ENCODE measurements at regions not wholly inside any gene's neighbourhood (a gene's known extent, or its start where the extent isn't known, plus 50 kb on each side); places are given as distances from the start of the nearest gene placed in this dataset.

DNA sequence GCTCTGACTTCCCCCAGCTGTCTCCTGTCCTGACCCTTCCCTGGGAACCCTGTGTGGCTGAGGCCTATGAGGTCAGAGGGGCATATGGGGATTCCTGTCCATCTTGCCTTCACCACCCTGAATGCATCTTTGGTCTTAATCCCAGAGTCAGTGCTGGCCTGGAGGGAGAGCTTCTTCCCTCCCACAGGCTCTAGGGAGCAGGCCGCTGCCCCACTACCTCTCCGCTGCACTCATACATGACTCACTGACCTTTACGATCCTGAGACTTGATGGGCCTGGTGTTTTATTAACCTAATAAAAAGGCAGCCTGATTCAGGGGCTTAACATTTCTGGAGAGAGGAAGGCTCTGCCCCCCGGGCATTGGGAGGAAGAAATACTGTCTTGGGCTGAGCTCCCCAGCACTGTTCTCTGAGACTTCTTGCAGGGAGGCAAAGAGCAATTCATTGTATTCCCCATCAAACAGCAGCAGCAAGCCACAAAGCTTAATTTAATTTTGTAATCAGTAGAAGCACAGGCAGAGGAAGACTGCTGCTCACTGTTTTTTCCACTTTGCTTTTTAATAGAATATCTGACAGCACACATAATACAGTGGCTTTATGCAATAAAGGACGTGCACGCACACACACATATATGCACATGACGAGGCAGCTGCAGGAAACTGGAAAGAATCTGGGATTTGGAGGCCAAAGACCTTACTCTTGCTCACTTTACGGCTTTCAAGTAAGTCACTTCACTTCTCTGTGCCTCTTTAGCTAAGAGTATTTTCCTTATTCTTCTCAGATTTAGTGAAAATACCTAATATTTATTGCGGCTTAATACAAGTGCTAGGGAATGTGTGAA is 89.2 kb upstream of the GRIK3 start:
- no peak for DNase-seq (ENCODE audit: low read depth in 1 of 2, low spot score in 1 of 2)
- Histone ChIP-seq H3K27ac (replicated peaks) (no peak overlapping the region), H3K27me3 (ENCODE audit: insufficient read depth, poor library complexity, severe bottlenecking) (no peaks in the 10 kb centered on the region), H3K4me3 (replicated peaks; ENCODE audit: insufficient read depth, low read length) (no peak overlapping the region)
- TF ChIP-seq SPI1 (IDR thresholded peaks at IDR 0.05; ENCODE audit: borderline replicate concordance, low read depth) (no peak), POLR2AphosphoS5 (IDR thresholded peaks at IDR 0.05; ENCODE audit: low read depth) (no peak), GABPA (IDR thresholded peaks at IDR 0.05; ENCODE audit: low read depth) (no peak)
- TF ChIP-seq, protein P1, sequence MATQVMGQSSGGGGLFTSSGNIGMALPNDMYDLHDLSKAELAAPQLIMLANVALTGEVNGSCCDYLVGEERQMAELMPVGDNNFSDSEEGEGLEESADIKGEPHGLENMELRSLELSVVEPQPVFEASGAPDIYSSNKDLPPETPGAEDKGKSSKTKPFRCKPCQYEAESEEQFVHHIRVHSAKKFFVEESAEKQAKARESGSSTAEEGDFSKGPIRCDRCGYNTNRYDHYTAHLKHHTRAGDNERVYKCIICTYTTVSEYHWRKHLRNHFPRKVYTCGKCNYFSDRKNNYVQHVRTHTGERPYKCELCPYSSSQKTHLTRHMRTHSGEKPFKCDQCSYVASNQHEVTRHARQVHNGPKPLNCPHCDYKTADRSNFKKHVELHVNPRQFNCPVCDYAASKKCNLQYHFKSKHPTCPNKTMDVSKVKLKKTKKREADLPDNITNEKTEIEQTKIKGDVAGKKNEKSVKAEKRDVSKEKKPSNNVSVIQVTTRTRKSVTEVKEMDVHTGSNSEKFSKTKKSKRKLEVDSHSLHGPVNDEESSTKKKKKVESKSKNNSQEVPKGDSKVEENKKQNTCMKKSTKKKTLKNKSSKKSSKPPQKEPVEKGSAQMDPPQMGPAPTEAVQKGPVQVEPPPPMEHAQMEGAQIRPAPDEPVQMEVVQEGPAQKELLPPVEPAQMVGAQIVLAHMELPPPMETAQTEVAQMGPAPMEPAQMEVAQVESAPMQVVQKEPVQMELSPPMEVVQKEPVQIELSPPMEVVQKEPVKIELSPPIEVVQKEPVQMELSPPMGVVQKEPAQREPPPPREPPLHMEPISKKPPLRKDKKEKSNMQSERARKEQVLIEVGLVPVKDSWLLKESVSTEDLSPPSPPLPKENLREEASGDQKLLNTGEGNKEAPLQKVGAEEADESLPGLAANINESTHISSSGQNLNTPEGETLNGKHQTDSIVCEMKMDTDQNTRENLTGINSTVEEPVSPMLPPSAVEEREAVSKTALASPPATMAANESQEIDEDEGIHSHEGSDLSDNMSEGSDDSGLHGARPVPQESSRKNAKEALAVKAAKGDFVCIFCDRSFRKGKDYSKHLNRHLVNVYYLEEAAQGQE (IDR thresholded peaks at IDR 0.05; ENCODE audit: insufficient replicate concordance, low read depth): no peak
- TF ChIP-seq, protein P2, sequence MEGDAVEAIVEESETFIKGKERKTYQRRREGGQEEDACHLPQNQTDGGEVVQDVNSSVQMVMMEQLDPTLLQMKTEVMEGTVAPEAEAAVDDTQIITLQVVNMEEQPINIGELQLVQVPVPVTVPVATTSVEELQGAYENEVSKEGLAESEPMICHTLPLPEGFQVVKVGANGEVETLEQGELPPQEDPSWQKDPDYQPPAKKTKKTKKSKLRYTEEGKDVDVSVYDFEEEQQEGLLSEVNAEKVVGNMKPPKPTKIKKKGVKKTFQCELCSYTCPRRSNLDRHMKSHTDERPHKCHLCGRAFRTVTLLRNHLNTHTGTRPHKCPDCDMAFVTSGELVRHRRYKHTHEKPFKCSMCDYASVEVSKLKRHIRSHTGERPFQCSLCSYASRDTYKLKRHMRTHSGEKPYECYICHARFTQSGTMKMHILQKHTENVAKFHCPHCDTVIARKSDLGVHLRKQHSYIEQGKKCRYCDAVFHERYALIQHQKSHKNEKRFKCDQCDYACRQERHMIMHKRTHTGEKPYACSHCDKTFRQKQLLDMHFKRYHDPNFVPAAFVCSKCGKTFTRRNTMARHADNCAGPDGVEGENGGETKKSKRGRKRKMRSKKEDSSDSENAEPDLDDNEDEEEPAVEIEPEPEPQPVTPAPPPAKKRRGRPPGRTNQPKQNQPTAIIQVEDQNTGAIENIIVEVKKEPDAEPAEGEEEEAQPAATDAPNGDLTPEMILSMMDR (IDR thresholded peaks at IDR 0.05; ENCODE audit: insufficient read depth, low read length): no peak

DNA sequence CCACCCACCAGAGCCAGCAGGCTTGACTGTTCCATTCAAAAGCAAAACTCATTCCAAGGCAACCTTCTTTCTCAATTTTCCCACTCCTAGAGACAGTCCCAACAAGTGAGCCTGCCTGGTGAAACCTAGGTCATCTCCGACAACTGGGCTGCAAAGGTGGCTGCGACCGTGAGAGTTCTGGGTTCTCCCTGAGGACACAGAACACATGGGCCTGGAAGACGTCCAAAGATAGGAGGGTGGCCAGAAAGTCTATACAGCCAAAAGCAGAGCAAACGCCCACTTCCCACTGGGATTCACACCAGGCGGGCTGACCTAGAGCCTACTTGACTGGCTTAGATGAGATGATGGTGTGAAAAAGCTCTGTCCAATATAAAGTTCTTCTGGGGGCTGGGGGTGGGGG is 90.2 kb upstream of the GRIK3 start:
- TF ChIP-seq, protein P2 (IDR thresholded peaks at IDR 0.05; ENCODE audit: insufficient read depth, low read length): no peak
- DNase-seq (ENCODE audit: low read depth in 1 of 2, low spot score in 1 of 2): no peak
- H3K27me3 ChIP-seq (ENCODE audit: insufficient read depth, poor library complexity, severe bottlenecking): no peaks in the 10 kb centered on the region
- no peak overlapping the region for H3K27ac ChIP-seq (replicated peaks)
- no peak overlapping the region for H3K4me3 ChIP-seq (replicated peaks; ENCODE audit: insufficient read depth, low read length)

DNA sequence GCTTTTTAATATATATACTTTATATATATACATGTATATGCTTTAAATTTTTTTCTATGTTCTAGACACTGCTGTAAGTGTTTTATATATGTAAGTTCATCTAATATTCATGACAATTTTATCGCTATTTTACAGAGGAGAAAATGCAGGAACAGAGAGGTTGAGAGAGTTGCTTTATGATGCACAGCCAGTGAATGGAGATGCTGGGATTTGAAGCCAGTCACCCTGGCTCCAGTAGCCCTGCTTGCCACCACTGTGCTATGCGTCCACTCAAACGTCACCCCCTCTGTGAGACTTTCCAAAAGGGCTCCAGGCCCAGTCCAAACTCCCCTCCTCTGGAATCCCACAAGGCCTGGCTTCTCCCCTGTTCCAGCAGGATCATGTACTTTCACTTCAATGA is 91.0 kb upstream of the GRIK3 start:
- Histone ChIP-seq H3K4me3 (replicated peaks; ENCODE audit: insufficient read depth, low read length) (no peak overlapping the region), H3K27me3 (ENCODE audit: insufficient read depth, poor library complexity, severe bottlenecking) (no peaks in the 10 kb centered on the region), H3K27ac (replicated peaks) (no peak overlapping the region)
- DNase-seq (ENCODE audit: low read depth in 1 of 2, low spot score in 1 of 2): no peak
- TF ChIP-seq, protein P1 (IDR thresholded peaks at IDR 0.05; ENCODE audit: insufficient replicate concordance, low read depth): no peak
- no peak for TF ChIP-seq GABPA (IDR thresholded peaks at IDR 0.05; ENCODE audit: low read depth)
- TF ChIP-seq, protein P2 (IDR thresholded peaks at IDR 0.05; ENCODE audit: insufficient read depth, low read length): no peak
- TF ChIP-seq POLR2AphosphoS5 (IDR thresholded peaks at IDR 0.05; ENCODE audit: low read depth): no peak
- TF ChIP-seq SPI1 (IDR thresholded peaks at IDR 0.05; ENCODE audit: borderline replicate concordance, low read depth): no peak
